Peyer's patch (tissue), 4 donors: ENCODE measurements at regions not wholly inside any gene's neighbourhood (a gene's known extent, or its start where the extent isn't known, plus 50 kb on each side); places are given as distances from the start of the nearest gene placed in this dataset.

Experiments used
- POLR2A ChIP-seq, 2 donors: fragments of 450-650 bp; IDR thresholded peaks; one replicate each; pipeline ENCODE4 v1.5.1; 2017; ENCODE audit warnings: antibody characterized with exemption in 2 of 2, mild to moderate bottlenecking in 2 of 2, moderate library complexity in 2 of 2
- TF ChIP-seq, protein P1 (sequence below), 6 experiments: fragments of 450-650 bp in 4 of 6; fragments of 200-600 bp in 2 of 6; sonication (generic) in 1 of 6; IDR thresholded peaks; one replicate each; pipeline ENCODE4 v1.5.1; 2017 to 2019; ENCODE audit warnings: antibody characterized with exemption in 6 of 6, mild to moderate bottlenecking in 3 of 6, moderate library complexity in 1 of 6

DNA sequence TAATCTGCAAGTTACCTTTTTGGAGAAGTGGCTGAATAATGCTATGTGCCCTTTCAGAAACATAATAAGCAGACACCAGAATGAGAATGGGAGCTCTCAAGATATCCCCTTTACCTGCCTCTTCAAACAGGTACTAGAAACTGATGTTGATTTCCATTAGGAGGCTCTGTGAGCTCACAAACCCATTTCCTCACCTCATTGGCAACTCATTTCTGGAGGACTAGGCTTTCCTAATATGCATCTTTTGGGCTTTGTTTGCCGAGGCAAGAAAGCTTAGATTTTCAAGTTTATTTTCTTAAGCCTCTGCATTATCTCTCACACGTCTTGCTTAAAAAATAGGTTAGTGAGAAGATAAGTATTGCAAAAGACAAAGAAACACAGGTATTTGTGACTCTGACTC, 313.1 kb upstream of the IRS4 start:
- TF ChIP-seq POLR2A (IDR thresholded peaks at IDR 0.05), result no peak
- TF ChIP-seq, protein P1, sequence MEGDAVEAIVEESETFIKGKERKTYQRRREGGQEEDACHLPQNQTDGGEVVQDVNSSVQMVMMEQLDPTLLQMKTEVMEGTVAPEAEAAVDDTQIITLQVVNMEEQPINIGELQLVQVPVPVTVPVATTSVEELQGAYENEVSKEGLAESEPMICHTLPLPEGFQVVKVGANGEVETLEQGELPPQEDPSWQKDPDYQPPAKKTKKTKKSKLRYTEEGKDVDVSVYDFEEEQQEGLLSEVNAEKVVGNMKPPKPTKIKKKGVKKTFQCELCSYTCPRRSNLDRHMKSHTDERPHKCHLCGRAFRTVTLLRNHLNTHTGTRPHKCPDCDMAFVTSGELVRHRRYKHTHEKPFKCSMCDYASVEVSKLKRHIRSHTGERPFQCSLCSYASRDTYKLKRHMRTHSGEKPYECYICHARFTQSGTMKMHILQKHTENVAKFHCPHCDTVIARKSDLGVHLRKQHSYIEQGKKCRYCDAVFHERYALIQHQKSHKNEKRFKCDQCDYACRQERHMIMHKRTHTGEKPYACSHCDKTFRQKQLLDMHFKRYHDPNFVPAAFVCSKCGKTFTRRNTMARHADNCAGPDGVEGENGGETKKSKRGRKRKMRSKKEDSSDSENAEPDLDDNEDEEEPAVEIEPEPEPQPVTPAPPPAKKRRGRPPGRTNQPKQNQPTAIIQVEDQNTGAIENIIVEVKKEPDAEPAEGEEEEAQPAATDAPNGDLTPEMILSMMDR (IDR thresholded peaks at IDR 0.05), result no peak
